Vagina (tissue), 2 donors: ENCODE measurements at regions not wholly inside any gene's neighbourhood (a gene's known extent, or its start where the extent isn't known, plus 50 kb on each side); places are given as distances from the start of the nearest gene placed in this dataset.

Experiments
- CTCF ChIP-seq, 3 experiments: fragments of 450-650 bp in 2 of 3; fragments of 200-600 bp in 1 of 3; sonication (generic) in 1 of 3; IDR thresholded peaks; one replicate each; pipeline ENCODE4 v1.5.1; 2017 to 2019; ENCODE audit warnings: antibody characterized with exemption in 3 of 3, mild to moderate bottlenecking in 2 of 3, moderate library complexity in 2 of 3
- POLR2A ChIP-seq, 2 donors: fragments of 450-650 bp; IDR thresholded peaks; one replicate each; pipeline ENCODE4 v1.6.1; 2017; ENCODE audit warnings: antibody characterized with exemption in 2 of 2, mild to moderate bottlenecking in 2 of 2, moderate library complexity in 2 of 2
- POLR2AphosphoS5 ChIP-seq, 2 donors: sonication (generic); formaldehyde crosslinking; IDR thresholded peaks; one replicate each; pipeline ENCODE4 v1.9.0; 2017; ENCODE audit warnings: antibody characterized with exemption in 2 of 2, mild to moderate bottlenecking in 2 of 2, low read depth in 1 of 2; ENCODE audit not compliant: insufficient read depth in 1 of 2

GRCh38 chr10:30558411-30558810 lies 71.1 kb downstream of the LYZL2 start:
- no peak for TF ChIP-seq POLR2A (IDR thresholded peaks at IDR 0.05)
- no peak for TF ChIP-seq CTCF (IDR thresholded peaks at IDR 0.05)
- TF ChIP-seq POLR2AphosphoS5 (IDR thresholded peaks at IDR 0.05; ENCODE audit: insufficient read depth in 1 of 2, low read depth in 1 of 2): no peak
